ENCODE measurements at regions not wholly inside any gene's neighbourhood (a gene's known extent, or its start where the extent isn't known, plus 50 kb on each side); places are given as distances from the start of the nearest gene placed in this dataset.
"Not testable (repeated sequence)": the region's sequence is repeated elsewhere in the genome, so short reads cannot be mapped to it uniquely, and the experiment has no call there.

- H3K27ac ChIP-seq = no peak overlapping the region
- no peak for DNase-seq (ENCODE audit: low spot score)
- no peaks in the 10 kb centered on the region for H3K36me3 ChIP-seq
- H3K4me3 ChIP-seq = no peak overlapping the region
- peaks cover 2% of the 10 kb centered on the region for H3K27me3 ChIP-seq (replicated peaks; ENCODE audit: insufficient read depth)
- no peaks in the 10 kb centered on the region for H3K4me1 ChIP-seq (replicated peaks)
- TF ChIP-seq CTCF (IDR thresholded peaks at IDR 0.05) (no peak), POLR2A (IDR thresholded peaks at IDR 0.05) (no peak), POLR2AphosphoS5 (IDR thresholded peaks at IDR 0.05) (no peak)
- WGBS = 33% methylated on average over 21 of the region's 21 CpGs
- no peaks in the 10 kb centered on the region for H3K9me3 ChIP-seq
- intact Hi-C loops (cut with DNase I) = no loop called here
Measured at GRCh38 chr6:1445650-1446330, 56.4 kb downstream of the FOXF2 start.

- H3K9me3 ChIP-seq = no peaks in the 10 kb centered on the region
- 52% methylated on average over 4 of the region's 4 CpGs for WGBS
- intact Hi-C loops (cut with DNase I) = no loop called here
Measured at GRCh38 chr6:1449896-1450295, 60.5 kb downstream of the FOXF2 start.

GRCh38 chr6:1453024-1453423, 63.6 kb downstream of the FOXF2 start:
- Histone ChIP-seq H3K27me3 (replicated peaks; ENCODE audit: insufficient read depth) (no peaks in the 10 kb centered on the region), H3K27ac (no peak overlapping the region), H3K4me1 (replicated peaks) (no peaks in the 10 kb centered on the region), H3K36me3 (no peaks in the 10 kb centered on the region), H3K4me3 (no peak overlapping the region), H3K9me3 (no peaks in the 10 kb centered on the region)
- 95% methylated on average over 8 of the region's 8 CpGs for WGBS
- intact Hi-C loops (cut with DNase I) = no loop called here
- no peak for DNase-seq (ENCODE audit: low spot score)
- TF ChIP-seq CTCF (IDR thresholded peaks at IDR 0.05) (no peak), POLR2AphosphoS5 (IDR thresholded peaks at IDR 0.05) (no peak), POLR2A (IDR thresholded peaks at IDR 0.05) (no peak)

More at GRCh38 chr6:1449896-1450295, 60.5 kb downstream of the FOXF2 start:
- no peak for TF ChIP-seq POLR2AphosphoS5 (IDR thresholded peaks at IDR 0.05)
- no peak for TF ChIP-seq CTCF (IDR thresholded peaks at IDR 0.05)
- no peak for TF ChIP-seq POLR2A (IDR thresholded peaks at IDR 0.05)
- peaks cover 2% of the 10 kb centered on the region for H3K27me3 ChIP-seq (replicated peaks; ENCODE audit: insufficient read depth)
- no peak overlapping the region for H3K4me3 ChIP-seq
- no peaks in the 10 kb centered on the region for H3K4me1 ChIP-seq (replicated peaks)
- H3K27ac ChIP-seq = no peak overlapping the region
- no peaks in the 10 kb centered on the region for H3K36me3 ChIP-seq
- DNase-seq (ENCODE audit: low spot score) = no peak

- H3K36me3 ChIP-seq; DNase-seq (ENCODE audit: low spot score); H3K4me3 ChIP-seq; H3K4me1 ChIP-seq (replicated peaks); intact Hi-C loops (cut with DNase I); H3K9me3 ChIP-seq; H3K27ac ChIP-seq; H3K27me3 ChIP-seq (replicated peaks; ENCODE audit: insufficient read depth): not testable (repeated sequence)
- WGBS = 96% methylated on average over 15 of the region's 22 CpGs
Measured at GRCh38 chr6:1456816-1457215, 67.4 kb downstream of the FOXF2 start.

- no peak overlapping the region for H3K4me3 ChIP-seq
- no peaks in the 10 kb centered on the region for H3K36me3 ChIP-seq
- H3K4me1 ChIP-seq (replicated peaks) = no peaks in the 10 kb centered on the region
- WGBS = 96% methylated on average over 2 of the region's 2 CpGs
- no peak for DNase-seq (ENCODE audit: low spot score)
- no peak overlapping the region for H3K27ac ChIP-seq
- TF ChIP-seq POLR2AphosphoS5 (IDR thresholded peaks at IDR 0.05) = no peak
- TF ChIP-seq POLR2A (IDR thresholded peaks at IDR 0.05) = no peak
- TF ChIP-seq CTCF (IDR thresholded peaks at IDR 0.05) = no peak
- H3K27me3 ChIP-seq (replicated peaks; ENCODE audit: insufficient read depth) = no peaks in the 10 kb centered on the region
- intact Hi-C loops (cut with DNase I) = no loop called here
- no peaks in the 10 kb centered on the region for H3K9me3 ChIP-seq
Measured at GRCh38 chr6:1461207-1461606, 71.8 kb downstream of the FOXF2 start.
